CD4-positive, CD25-positive, alpha-beta regulatory T cell (primary cell): ENCODE measurements at regions not wholly inside any gene's neighbourhood (a gene's known extent, or its start where the extent isn't known, plus 50 kb on each side); places are given as distances from the start of the nearest gene placed in this dataset.

ENCODE experiments used
- ATAC-seq, 2 donors: fragments of 150-1000 bp; cut with Tn5 transposase; one replicate each; pipeline ENCODE4 v1.10.0; 2021; ENCODE audit warnings: low read depth in 2 of 2, moderate number of reproducible peaks in 2 of 2, moderate library complexity in 1 of 2
- DNase-seq, 3 donors: peaks; one replicate each; pipeline versions ENCODE4 v3.0.0 to v3.0.0-alpha.2; 2012 to 2022; ENCODE audit warnings: mixed read lengths in 1 of 3
- H3K27ac ChIP-seq: one replicate; pipeline ENCODE4 v1.7.0; 2013; ENCODE audit warnings: mild to moderate bottlenecking, low read length; ENCODE audit not compliant: insufficient read depth, poor library complexity, severe bottlenecking
- H3K27me3 ChIP-seq: one replicate; pipeline ENCODE4 v1.7.0; 2013; ENCODE audit warnings: low read length; ENCODE audit not compliant: control insufficient read depth, insufficient read depth
- H3K36me3 ChIP-seq: one replicate; pipeline ENCODE4 v1.7.0; 2013; ENCODE audit warnings: mild to moderate bottlenecking, low read length, moderate library complexity; ENCODE audit not compliant: control insufficient read depth, insufficient read depth
- H3K4me1 ChIP-seq: 2 replicates; pipeline ENCODE4 v1.7.0; 2013; ENCODE audit warnings: mild to moderate bottlenecking, low read length; ENCODE audit not compliant: insufficient read depth, control insufficient read depth, poor library complexity, severe bottlenecking
- H3K4me3 ChIP-seq: one replicate; pipeline ENCODE4 v1.7.0; 2013; ENCODE audit warnings: low read depth, mild to moderate bottlenecking, low read length, moderate library complexity
- H3K9me3 ChIP-seq, 2 experiments: 1 replicate in 1 of 2; 2 replicates in 1 of 2; pipeline ENCODE4 v1.7.0; 2013; ENCODE audit warnings: low read length in 2 of 2, mild to moderate bottlenecking in 1 of 2, moderate library complexity in 1 of 2; ENCODE audit not compliant: control insufficient read depth in 2 of 2
- H3K27ac Mint-ChIP-seq, 3 donors: one replicate each; pipeline ENCODE4 v1.8.0; 2020 to 2022; ENCODE audit warnings: mild to moderate bottlenecking in 3 of 3, mixed read lengths in 3 of 3, moderate library complexity in 2 of 3
- H3K27me3 Mint-ChIP-seq: one replicate; pipeline ENCODE4 v1.8.0; 2022; ENCODE audit warnings: mild to moderate bottlenecking, mixed read lengths
- H3K36me3 Mint-ChIP-seq: one replicate; pipeline ENCODE4 v1.8.0; 2020; ENCODE audit warnings: mixed read lengths
- H3K4me1 Mint-ChIP-seq, 4 donors: one replicate each; pipeline ENCODE4 v1.8.0; 2020 to 2022; ENCODE audit warnings: mixed read lengths in 4 of 4, mild to moderate bottlenecking in 1 of 4
- H3K4me3 Mint-ChIP-seq, 4 donors: one replicate each; pipeline ENCODE4 v1.8.0; 2020 to 2022; ENCODE audit warnings: mild to moderate bottlenecking in 4 of 4, mixed read lengths in 4 of 4, moderate library complexity in 3 of 4
- H3K9me3 Mint-ChIP-seq, 7 donors: one replicate each; pipeline ENCODE4 v1.8.0; 2020 to 2022; ENCODE audit warnings: mixed read lengths in 7 of 7, mild to moderate bottlenecking in 3 of 7, moderate library complexity in 2 of 7

DNA sequence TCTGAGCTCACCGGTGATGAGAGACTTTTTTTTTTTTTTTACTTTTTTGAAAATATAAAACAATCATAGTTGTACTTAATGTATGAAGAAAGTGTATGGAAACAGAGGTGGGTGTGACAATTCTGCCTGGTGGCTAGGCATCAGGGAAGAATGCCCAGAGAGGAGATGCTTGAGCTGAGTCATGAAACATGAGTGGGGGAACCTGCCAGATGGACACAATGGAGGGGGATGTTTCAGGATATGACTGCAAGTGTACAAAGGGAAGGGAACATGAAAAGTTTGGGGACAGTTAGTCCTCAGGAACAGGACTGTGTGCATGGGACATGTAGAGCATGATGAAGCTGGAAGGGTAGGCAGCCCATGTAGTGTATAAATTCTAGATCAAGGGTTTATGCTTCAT is 274.2 kb upstream of the E2F7 start:
- H3K27me3 Mint-ChIP-seq: peaks cover 5% of the 10 kb centered on the region
- H3K9me3 Mint-ChIP-seq: peaks cover 0 to 4% (median 0%) of the 10 kb centered on the region in 7 donors

DNA sequence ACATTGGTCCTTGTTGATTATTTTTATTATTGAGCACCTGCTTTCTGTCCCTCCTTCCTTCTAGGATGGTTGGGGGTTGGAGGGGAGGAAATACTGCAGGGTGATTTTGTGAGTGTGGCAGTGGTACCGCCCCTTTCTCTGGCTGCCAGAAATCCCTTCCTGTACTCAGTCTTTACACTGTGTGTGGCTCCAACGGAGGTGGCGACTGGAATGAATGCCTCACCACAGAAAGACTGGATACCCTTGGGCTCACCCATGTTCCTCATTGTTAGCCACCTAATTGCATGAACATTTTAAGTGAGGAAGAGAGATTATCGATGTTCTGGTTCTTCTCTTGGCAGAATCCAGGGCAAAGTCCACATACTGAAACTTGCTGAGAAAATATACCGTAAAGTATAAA is 272.0 kb upstream of the E2F7 start:
- Mint-ChIP-seq H3K27me3 (peaks cover 5% of the 10 kb centered on the region), H3K4me3 (no peak overlapping the region)
- H3K27me3 ChIP-seq: no peaks in the 10 kb centered on the region

More for the DNA sequence above, 274.2 kb upstream of the E2F7 start:
- Histone ChIP-seq H3K27ac (no peak overlapping the region), H3K9me3 (no peaks in the 10 kb centered on the region), H3K4me3 (no peak overlapping the region), H3K27me3 (no peaks in the 10 kb centered on the region), H3K36me3 (no peaks in the 10 kb centered on the region), H3K4me1 (no peaks in the 10 kb centered on the region)
- no peaks in the 10 kb centered on the region for H3K36me3 Mint-ChIP-seq
- H3K4me3 Mint-ChIP-seq: no peak overlapping the region
- ATAC-seq (no peak), DNase-seq (no peak)
- no peak overlapping the region for H3K27ac Mint-ChIP-seq
- no peaks in the 10 kb centered on the region for H3K4me1 Mint-ChIP-seq

DNA sequence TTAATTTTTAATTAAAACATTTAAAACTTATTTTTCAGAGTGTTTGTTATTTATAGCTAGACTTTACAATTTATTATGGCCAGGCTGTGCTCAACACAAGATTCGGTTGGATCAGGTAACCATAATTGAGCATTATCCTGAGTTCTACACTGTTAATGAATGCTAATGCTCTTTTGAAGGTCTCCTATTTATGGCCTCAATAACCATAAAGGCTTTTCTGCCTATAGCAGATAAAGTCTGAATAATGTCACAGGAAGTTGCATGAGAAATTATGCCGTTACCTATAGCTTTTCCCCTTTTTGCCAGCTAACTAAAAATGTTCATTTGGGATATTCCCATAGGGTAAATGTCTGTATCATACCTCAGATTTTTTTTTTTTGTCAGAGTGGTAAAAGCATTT is 269.4 kb upstream of the E2F7 start:
- H3K27ac Mint-ChIP-seq: no peak overlapping the region
- Histone ChIP-seq H3K4me3 (no peak overlapping the region), H3K36me3 (no peaks in the 10 kb centered on the region), H3K4me1 (no peaks in the 10 kb centered on the region), H3K27ac (no peak overlapping the region), H3K9me3 (no peaks in the 10 kb centered on the region), H3K27me3 (no peaks in the 10 kb centered on the region)
- H3K4me1 Mint-ChIP-seq: no peaks in the 10 kb centered on the region
- no peak overlapping the region for H3K4me3 Mint-ChIP-seq
- no peaks in the 10 kb centered on the region for H3K36me3 Mint-ChIP-seq
- ATAC-seq (no peak), DNase-seq (no peak)
- H3K27me3 Mint-ChIP-seq: peaks cover 5% of the 10 kb centered on the region
- H3K9me3 Mint-ChIP-seq: peaks cover 0 to 4% (median 0%) of the 10 kb centered on the region in 7 donors

More for the DNA sequence above, 272.0 kb upstream of the E2F7 start:
- Mint-ChIP-seq H3K9me3 (peaks cover 0 to 4% (median 0%) of the 10 kb centered on the region in 7 donors), H3K27ac (no peak overlapping the region), H3K36me3 (no peaks in the 10 kb centered on the region), H3K4me1 (no peaks in the 10 kb centered on the region)
- no peak for ATAC-seq
- no peak for DNase-seq
- Histone ChIP-seq H3K9me3 (no peaks in the 10 kb centered on the region), H3K4me1 (no peaks in the 10 kb centered on the region), H3K36me3 (no peaks in the 10 kb centered on the region), H3K27ac (no peak overlapping the region), H3K4me3 (no peak overlapping the region)

DNA sequence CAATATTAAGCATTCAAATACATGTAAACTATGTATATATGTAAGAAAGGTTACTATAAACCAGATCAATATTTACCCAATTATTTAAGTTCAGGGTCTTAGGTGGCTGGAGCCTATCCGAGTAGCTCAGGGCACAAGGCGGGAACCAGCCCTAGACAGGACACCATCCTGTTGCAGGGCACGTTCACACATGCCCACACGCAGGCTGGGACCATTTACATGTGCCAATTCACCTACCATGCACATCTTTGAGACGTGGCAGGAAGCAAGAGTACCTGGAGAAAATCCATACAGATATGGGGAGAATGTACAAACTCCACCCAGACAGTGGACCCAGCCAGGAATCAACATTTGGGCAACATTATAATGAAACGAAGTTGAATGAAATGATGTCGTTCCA is 263.0 kb upstream of the E2F7 start:
- Histone ChIP-seq H3K27ac (no peak overlapping the region), H3K27me3 (peaks cover 19% of the 10 kb centered on the region), H3K9me3 (no peaks in the 10 kb centered on the region), H3K4me3 (no peak overlapping the region), H3K36me3 (no peaks in the 10 kb centered on the region), H3K4me1 (peaks cover 9% of the 10 kb centered on the region)
- no peak overlapping the region for H3K27ac Mint-ChIP-seq
- H3K4me1 Mint-ChIP-seq: peaks cover 0 to 13% (median 6%) of the 10 kb centered on the region in 4 donors
- ATAC-seq: no peak
- H3K36me3 Mint-ChIP-seq: peaks cover 3% of the 10 kb centered on the region
- H3K27me3 Mint-ChIP-seq: peaks cover 34% of the 10 kb centered on the region
- no peak overlapping the region for H3K4me3 Mint-ChIP-seq
- H3K9me3 Mint-ChIP-seq: peaks cover 0 to 3% (median 0%) of the 10 kb centered on the region in 7 donors
- DNase-seq: no peak

DNA sequence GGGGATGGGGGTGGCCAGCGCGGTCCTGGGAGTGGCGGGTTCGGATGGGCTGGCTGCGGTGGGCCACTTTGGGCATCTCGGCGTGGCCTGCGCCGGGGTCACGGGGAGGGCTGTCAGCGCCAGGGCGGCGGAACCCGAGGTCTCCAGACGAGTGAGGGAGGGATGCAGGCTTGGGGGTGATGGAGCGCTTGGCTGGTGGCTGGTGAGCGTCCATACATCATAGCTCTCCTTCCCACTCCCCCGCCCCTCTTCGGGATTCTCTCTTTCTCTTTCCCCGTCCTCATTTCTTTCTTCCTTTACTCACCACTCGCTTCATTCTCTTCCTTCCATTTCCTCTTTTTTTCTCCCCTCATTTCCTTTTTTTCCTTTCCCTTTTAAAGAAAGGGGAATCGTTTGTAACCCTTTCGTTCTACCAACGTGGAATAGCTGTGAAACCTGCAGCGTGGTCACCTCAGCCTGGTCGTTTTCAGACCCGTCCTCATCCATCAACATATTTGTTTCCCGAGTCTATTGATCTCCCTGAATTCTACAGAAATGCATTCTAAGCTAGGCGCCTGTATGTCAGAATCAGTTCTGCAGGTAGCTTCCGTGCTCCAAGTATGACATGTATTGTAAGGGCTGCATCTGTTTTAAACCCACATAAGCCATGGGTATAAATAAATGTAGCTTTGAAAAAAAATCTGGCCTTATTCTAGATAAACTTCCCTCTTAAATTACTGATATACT is 260.3 kb upstream of the E2F7 start:
- Histone ChIP-seq H3K36me3 (no peaks in the 10 kb centered on the region), H3K4me1 (peaks cover 9% of the 10 kb centered on the region), H3K27ac (no peak overlapping the region), H3K9me3 (no peaks in the 10 kb centered on the region), H3K27me3 (peaks cover 19% of the 10 kb centered on the region), H3K4me3 (no peak overlapping the region)
- Mint-ChIP-seq H3K4me1 (peaks cover 0 to 13% (median 6%) of the 10 kb centered on the region in 4 donors), H3K9me3 (peaks cover 0 to 6% (median 0%) of the 10 kb centered on the region in 7 donors), H3K27ac (peak overlapping the region in 1 of 3 donors; percentile 24), H3K36me3 (peaks cover 3% of the 10 kb centered on the region), H3K27me3 (peaks cover 42% of the 10 kb centered on the region), H3K4me3 (peak overlapping the region in 1 of 4 donors; percentile 28)
- DNase-seq: no peak
- ATAC-seq: no peak

DNA sequence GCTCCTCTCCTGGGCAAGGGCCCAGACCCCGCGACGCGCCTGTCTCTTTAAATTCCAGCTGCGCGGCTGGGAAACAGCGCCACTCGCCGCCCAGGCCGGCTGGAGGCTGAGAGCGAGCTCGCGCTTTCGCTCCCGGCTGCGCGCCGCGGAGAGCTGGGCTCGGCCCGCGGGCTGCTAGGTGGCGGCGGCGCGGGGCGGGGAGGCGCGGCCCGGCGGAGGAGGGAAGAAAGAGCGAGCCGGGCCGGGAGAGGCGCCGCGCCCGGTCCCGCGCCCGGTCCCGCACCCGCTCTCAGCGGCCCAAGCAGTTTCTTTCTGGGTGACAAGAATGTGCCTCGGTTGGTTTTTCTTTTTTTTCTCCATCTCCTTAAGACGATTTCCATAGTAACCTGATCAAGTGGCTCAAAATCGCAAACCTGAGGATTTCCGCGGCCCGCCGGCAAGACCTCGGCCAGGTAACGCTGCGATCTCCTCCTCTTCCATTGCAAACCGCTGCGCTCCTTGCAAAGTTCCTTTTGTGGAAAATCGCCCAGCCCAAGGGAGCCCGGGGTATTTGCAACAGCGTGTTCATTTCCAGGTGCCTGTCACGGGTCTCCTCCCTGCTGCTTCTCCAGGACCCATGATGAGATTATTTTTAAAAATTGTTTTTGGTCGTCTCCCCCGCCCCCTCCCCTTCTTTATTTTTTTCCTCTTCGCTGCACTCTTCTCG is 259.5 kb upstream of the E2F7 start:
- H3K27ac Mint-ChIP-seq: no peak overlapping the region
- ATAC-seq (no peak), DNase-seq (peak in 1 of 3 donors; percentile 16)

DNA sequence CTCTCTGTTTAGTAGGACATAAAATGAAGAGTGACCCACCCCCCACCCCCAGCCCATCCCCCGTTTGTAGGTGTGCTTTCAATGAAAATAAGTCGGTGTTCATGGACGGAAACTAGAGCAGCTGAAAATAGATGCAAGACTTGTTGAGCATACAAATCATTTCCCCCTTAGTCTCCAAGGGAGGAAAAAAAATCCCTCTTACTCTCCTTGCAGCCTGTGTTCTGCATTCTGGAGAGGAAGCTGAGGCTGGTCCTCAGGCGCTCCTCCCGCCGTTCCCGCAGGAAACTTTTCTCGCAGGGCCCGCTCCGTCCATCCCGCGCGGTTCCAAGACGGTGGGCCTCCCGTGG is 259.0 kb upstream of the E2F7 start:
- Mint-ChIP-seq H3K4me3 (peak overlapping the region in 1 of 4 donors; percentile 26), H3K27me3 (peaks cover 42% of the 10 kb centered on the region), H3K36me3 (peaks cover 3% of the 10 kb centered on the region), H3K9me3 (peaks cover 0 to 6% (median 0%) of the 10 kb centered on the region in 7 donors), H3K27ac (no peak overlapping the region), H3K4me1 (peaks cover 0 to 13% (median 6%) of the 10 kb centered on the region in 4 donors)
- Histone ChIP-seq H3K4me3 (no peak overlapping the region), H3K9me3 (no peaks in the 10 kb centered on the region), H3K27me3 (peaks cover 19% of the 10 kb centered on the region), H3K36me3 (no peaks in the 10 kb centered on the region), H3K27ac (no peak overlapping the region), H3K4me1 (peaks cover 9% of the 10 kb centered on the region)
- ATAC-seq (no peak), DNase-seq (no peak)

More for the DNA sequence above, 259.5 kb upstream of the E2F7 start:
- Histone ChIP-seq H3K27ac (no peak overlapping the region), H3K27me3 (peaks cover 19% of the 10 kb centered on the region), H3K4me1 (peaks cover 9% of the 10 kb centered on the region), H3K9me3 (no peaks in the 10 kb centered on the region), H3K4me3 (no peak overlapping the region), H3K36me3 (no peaks in the 10 kb centered on the region)
- peaks cover 0 to 6% (median 0%) of the 10 kb centered on the region in 7 donors for H3K9me3 Mint-ChIP-seq
- peaks cover 0 to 13% (median 6%) of the 10 kb centered on the region in 4 donors for H3K4me1 Mint-ChIP-seq
- peaks cover 3% of the 10 kb centered on the region for H3K36me3 Mint-ChIP-seq
- peaks cover 42% of the 10 kb centered on the region for H3K27me3 Mint-ChIP-seq
- peak overlapping the region in 2 of 4 donors; percentile 68 to 69 for H3K4me3 Mint-ChIP-seq
